Panc1 (cell line): ENCODE measurements at regions not wholly inside any gene's neighbourhood (a gene's known extent, or its start where the extent isn't known, plus 50 kb on each side); places are given as distances from the start of the nearest gene placed in this dataset.

Experiments used
- ATAC-seq: fragments of 200-7000 bp; cut with Tn5 transposase; 2 replicates; pipeline ENCODE4 v1.9.1; 2020; ENCODE audit warnings: mild to moderate bottlenecking, moderate library complexity
- BruUV-seq: library from RNA; stranded (reverse); fragments of 400-500 nt; replicated peaks from 2 replicates; lab custom pipeline; 2021; lab: Mats Ljungman, UMichigan
- CTCF ChIA-PET: fragments of 300-600 bp; sonication (Branson Sonifier 250); formaldehyde crosslinking; loops from one replicate; lab custom pipeline; 2022; ENCODE audit warnings: antibody characterized with exemption; lab: Charles Lee
- POLR2A ChIA-PET: fragments of 300-600 bp; sonication (Branson Sonifier 250); formaldehyde crosslinking; loops from one replicate; lab custom pipeline; 2022; ENCODE audit warnings: antibody characterized with exemption; lab: Charles Lee
- DNase-seq: peaks from one replicate; pipeline ENCODE4 v3.0.0-alpha.2; 2010; ENCODE audit warnings: low read depth, low spot score
- H3K27ac ChIP-seq: 2 replicates; pipeline ENCODE4 v1.5.1; 2011; ENCODE audit warnings: mild to moderate bottlenecking, low read length, inconsistent platforms
- H3K27me3 ChIP-seq: fragments of 200-500 bp; sonication (Bioruptor generic); 2 replicates; pipeline ENCODE4 v1.6.0; 2014; ENCODE audit warnings: low read length, inconsistent platforms; ENCODE audit not compliant: control insufficient read depth, insufficient read depth
- H3K36me3 ChIP-seq: fragments of 200-500 bp; sonication (Bioruptor generic); 2 replicates; pipeline ENCODE4 v1.5.1; 2014; ENCODE audit warnings: inconsistent platforms, mild to moderate bottlenecking, low read length, moderate library complexity; ENCODE audit not compliant: control insufficient read depth, insufficient read depth
- H3K4me1 ChIP-seq: 2 replicates; pipeline ENCODE4 v1.5.1; 2011; ENCODE audit warnings: inconsistent platforms, mild to moderate bottlenecking, low read length, moderate library complexity; ENCODE audit not compliant: control insufficient read depth, insufficient read depth
- H3K4me3 ChIP-seq, 2 experiments: 2 replicates each; pipeline ENCODE4 v1.5.1; 2011 to 2012; ENCODE audit warnings: low read depth in 2 of 2, low read length in 2 of 2, mild to moderate bottlenecking in 2 of 2, inconsistent platforms in 1 of 2, moderate library complexity in 1 of 2
- H3K9me3 ChIP-seq: fragments of 200-500 bp; sonication (Bioruptor generic); 2 replicates; pipeline ENCODE4 v1.5.1; 2014; ENCODE audit warnings: low read depth, mild to moderate bottlenecking, inconsistent platforms, low read length, moderate library complexity; ENCODE audit not compliant: control insufficient read depth, insufficient read depth
- POLR2AphosphoS5 ChIP-seq: IDR thresholded peaks from 2 replicates; pipeline ENCODE4 v1.6.1; 2012; ENCODE audit warnings: mild to moderate bottlenecking, low read depth, low read length, moderate library complexity
- SIN3A ChIP-seq: IDR thresholded peaks from 2 replicates; pipeline ENCODE4 v1.6.1; 2012; ENCODE audit warnings: low read depth, mild to moderate bottlenecking, low read length, moderate library complexity, borderline replicate concordance; ENCODE audit not compliant: insufficient read depth
- TCF7L2 ChIP-seq: IDR thresholded peaks from 2 replicates; pipeline ENCODE4 v1.6.1; 2011; ENCODE audit warnings: mild to moderate bottlenecking, low read depth, low read length, inconsistent platforms
- in situ Hi-C: cut with HindIII; loops from 2 replicates; pipeline ENCODE4 v1.10.0; 2016; ENCODE audit warnings: low sequenced_read_pairs, low pct_unique_long_range_greater_than_20kb
- intact Hi-C: fragments of 100-400 bp; cut with micrococcal nuclease; formaldehyde crosslinking; loops from one replicate; pipeline ENCODE4 v1.10.0; 2022; ENCODE audit not compliant: unreplicated experiment
- TF ChIP-seq, protein P1 (sequence below): fragments of 450-650 bp; IDR thresholded peaks from 2 replicates; pipeline ENCODE4 v1.5.1; 2017; ENCODE audit warnings: mild to moderate bottlenecking
- TF ChIP-seq, protein P2 (sequence below), 2 experiments: IDR thresholded peaks; 2 replicates each; pipeline ENCODE4 v1.6.1; 2011 to 2012; ENCODE audit warnings: low read depth in 2 of 2, control low read depth in 1 of 2, low read length in 1 of 2, mild to moderate bottlenecking in 1 of 2, moderate library complexity in 1 of 2; ENCODE audit not compliant: insufficient read depth in 1 of 2

DNA sequence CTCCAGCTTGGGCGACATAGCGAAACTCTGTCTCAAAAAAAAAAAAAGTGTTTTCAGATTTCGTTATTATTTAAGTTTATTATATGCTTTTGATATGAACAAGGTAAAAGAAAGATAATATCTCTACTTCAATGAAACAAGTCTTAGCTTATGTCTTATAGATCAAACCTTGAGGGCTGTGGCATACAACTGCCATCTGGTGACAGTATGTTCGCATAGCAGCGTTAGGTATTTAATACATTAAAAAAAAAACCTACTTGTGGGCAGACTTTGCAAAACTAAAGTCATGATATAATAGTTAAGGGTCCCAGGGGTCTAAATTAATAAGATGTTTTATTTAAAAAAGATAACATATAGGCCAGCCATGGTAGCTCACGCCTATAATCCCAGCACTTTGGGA is 161.2 kb upstream of the AMOT start:
- Histone ChIP-seq H3K4me3 (no peak overlapping the region), H3K36me3 (no peaks in the 10 kb centered on the region), H3K27me3 (no peaks in the 10 kb centered on the region), H3K27ac (no peak overlapping the region), H3K9me3 (no peaks in the 10 kb centered on the region), H3K4me1 (no peaks in the 10 kb centered on the region)
- intact Hi-C loops = no loop called here
- DNase-seq = no peak
- ChIA-PET CTCF (interaction anchor here (0.6 to 0.7 kb wide), 3 partner anchors 159 to 613 kb away, joined by 3 to 4 read pairs (median 3); no protein-coding TSS in a partner anchor), POLR2A (no interaction called here)
- no peak for ATAC-seq
- BruUV-seq = no TSS peak
- in situ Hi-C loops = no loop called here
- TF ChIP-seq, protein P1, sequence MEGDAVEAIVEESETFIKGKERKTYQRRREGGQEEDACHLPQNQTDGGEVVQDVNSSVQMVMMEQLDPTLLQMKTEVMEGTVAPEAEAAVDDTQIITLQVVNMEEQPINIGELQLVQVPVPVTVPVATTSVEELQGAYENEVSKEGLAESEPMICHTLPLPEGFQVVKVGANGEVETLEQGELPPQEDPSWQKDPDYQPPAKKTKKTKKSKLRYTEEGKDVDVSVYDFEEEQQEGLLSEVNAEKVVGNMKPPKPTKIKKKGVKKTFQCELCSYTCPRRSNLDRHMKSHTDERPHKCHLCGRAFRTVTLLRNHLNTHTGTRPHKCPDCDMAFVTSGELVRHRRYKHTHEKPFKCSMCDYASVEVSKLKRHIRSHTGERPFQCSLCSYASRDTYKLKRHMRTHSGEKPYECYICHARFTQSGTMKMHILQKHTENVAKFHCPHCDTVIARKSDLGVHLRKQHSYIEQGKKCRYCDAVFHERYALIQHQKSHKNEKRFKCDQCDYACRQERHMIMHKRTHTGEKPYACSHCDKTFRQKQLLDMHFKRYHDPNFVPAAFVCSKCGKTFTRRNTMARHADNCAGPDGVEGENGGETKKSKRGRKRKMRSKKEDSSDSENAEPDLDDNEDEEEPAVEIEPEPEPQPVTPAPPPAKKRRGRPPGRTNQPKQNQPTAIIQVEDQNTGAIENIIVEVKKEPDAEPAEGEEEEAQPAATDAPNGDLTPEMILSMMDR = peak; percentile 34; the same call in 1 of the 2 replicates
- TF ChIP-seq TCF7L2 = no peak

DNA sequence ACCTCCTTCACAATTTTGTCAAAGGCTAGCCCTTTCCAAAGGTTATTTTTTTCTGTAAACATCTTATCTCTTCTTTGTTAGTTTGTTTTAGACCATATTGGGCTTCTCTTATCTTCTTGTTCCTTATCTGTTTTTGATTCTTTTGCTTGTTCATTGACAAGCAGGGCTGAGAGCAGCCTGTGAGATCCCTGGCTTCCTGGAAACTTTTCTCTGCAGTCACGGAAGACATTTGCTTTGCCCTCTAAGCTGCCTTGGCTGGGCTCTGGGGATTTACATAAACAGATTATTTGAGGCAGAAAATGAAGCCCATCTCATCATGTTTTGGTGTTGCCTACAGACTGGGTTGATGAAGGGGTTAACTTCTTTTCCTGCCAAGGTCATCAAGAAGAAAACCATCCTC is 157.4 kb upstream of the AMOT start:
- no TSS peak for BruUV-seq

More for the DNA sequence above, 157.4 kb upstream of the AMOT start:
- in situ Hi-C loops (no loop called here), intact Hi-C loops (no loop called here)
- Histone ChIP-seq H3K36me3 (no peaks in the 10 kb centered on the region), H3K27ac (no peak overlapping the region), H3K27me3 (no peaks in the 10 kb centered on the region), H3K4me3 (no peak overlapping the region), H3K4me1 (no peaks in the 10 kb centered on the region), H3K9me3 (no peaks in the 10 kb centered on the region)
- no peak for DNase-seq
- ChIA-PET CTCF (no interaction called here), POLR2A (no interaction called here)
- ATAC-seq = no peak
- TF ChIP-seq TCF7L2 (no peak), POLR2AphosphoS5 (no peak), SIN3A (no peak)
- TF ChIP-seq, protein P1 = no peak
- TF ChIP-seq, protein P2, sequence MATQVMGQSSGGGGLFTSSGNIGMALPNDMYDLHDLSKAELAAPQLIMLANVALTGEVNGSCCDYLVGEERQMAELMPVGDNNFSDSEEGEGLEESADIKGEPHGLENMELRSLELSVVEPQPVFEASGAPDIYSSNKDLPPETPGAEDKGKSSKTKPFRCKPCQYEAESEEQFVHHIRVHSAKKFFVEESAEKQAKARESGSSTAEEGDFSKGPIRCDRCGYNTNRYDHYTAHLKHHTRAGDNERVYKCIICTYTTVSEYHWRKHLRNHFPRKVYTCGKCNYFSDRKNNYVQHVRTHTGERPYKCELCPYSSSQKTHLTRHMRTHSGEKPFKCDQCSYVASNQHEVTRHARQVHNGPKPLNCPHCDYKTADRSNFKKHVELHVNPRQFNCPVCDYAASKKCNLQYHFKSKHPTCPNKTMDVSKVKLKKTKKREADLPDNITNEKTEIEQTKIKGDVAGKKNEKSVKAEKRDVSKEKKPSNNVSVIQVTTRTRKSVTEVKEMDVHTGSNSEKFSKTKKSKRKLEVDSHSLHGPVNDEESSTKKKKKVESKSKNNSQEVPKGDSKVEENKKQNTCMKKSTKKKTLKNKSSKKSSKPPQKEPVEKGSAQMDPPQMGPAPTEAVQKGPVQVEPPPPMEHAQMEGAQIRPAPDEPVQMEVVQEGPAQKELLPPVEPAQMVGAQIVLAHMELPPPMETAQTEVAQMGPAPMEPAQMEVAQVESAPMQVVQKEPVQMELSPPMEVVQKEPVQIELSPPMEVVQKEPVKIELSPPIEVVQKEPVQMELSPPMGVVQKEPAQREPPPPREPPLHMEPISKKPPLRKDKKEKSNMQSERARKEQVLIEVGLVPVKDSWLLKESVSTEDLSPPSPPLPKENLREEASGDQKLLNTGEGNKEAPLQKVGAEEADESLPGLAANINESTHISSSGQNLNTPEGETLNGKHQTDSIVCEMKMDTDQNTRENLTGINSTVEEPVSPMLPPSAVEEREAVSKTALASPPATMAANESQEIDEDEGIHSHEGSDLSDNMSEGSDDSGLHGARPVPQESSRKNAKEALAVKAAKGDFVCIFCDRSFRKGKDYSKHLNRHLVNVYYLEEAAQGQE (IDR thresholded peaks at IDR 0.05; ENCODE audit: insufficient read depth in 1 of 2, low read depth in 2 of 2, low read length in 1 of 2) = no peak
